ENCODE measurements at regions not wholly inside any gene's neighbourhood (a gene's known extent, or its start where the extent isn't known, plus 50 kb on each side); places are given as distances from the start of the nearest gene placed in this dataset.

DNA sequence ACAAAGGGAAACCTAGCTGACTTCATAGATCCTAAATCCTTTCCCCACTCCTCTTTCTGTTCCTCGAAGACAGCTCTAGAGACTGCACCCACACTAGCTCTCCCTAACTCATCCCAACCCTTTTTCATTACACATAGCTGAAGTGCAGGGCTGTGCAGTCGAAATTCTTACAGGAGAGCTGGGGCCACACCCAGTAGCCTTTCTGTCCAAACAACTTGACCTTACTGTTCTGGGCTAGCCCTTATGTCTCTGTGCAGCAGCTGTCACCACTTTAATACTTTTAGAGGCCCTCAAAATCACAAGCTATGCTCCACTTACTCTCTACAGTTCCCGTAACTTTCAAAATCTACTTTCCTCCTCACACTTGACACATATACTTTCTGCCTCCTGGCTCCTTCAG is 666.1 kb upstream of the PKDCC start:
- TF ChIP-seq, protein P1, sequence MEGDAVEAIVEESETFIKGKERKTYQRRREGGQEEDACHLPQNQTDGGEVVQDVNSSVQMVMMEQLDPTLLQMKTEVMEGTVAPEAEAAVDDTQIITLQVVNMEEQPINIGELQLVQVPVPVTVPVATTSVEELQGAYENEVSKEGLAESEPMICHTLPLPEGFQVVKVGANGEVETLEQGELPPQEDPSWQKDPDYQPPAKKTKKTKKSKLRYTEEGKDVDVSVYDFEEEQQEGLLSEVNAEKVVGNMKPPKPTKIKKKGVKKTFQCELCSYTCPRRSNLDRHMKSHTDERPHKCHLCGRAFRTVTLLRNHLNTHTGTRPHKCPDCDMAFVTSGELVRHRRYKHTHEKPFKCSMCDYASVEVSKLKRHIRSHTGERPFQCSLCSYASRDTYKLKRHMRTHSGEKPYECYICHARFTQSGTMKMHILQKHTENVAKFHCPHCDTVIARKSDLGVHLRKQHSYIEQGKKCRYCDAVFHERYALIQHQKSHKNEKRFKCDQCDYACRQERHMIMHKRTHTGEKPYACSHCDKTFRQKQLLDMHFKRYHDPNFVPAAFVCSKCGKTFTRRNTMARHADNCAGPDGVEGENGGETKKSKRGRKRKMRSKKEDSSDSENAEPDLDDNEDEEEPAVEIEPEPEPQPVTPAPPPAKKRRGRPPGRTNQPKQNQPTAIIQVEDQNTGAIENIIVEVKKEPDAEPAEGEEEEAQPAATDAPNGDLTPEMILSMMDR (conservative IDR thresholded peaks at IDR 0.05 in 1 of 2, IDR thresholded peaks at IDR 0.05 in 1 of 2; ENCODE audit: extremely low read depth in 1 of 2, insufficient read depth in 1 of 2, low read depth in 1 of 2, low read length in 2 of 2) = no peak
- TF ChIP-seq EZH2 (IDR thresholded peaks at IDR 0.05; ENCODE audit: borderline replicate concordance, low read length) = no peak

All from mammary epithelial cell (primary cell).